Astrocyte (in vitro differentiated cells and primary cell): ENCODE measurements at regions not wholly inside any gene's neighbourhood (a gene's known extent, or its start where the extent isn't known, plus 50 kb on each side); places are given as distances from the start of the nearest gene placed in this dataset.

Experiments
- CTCF ChIP-seq: IDR thresholded peaks from 2 replicates; pipeline ENCODE4 v1.5.1; 2011; ENCODE audit warnings: low read depth, mild to moderate bottlenecking, inconsistent platforms, low read length, moderate library complexity; ENCODE audit not compliant: insufficient read depth
- EZH2 ChIP-seq: IDR thresholded peaks from 2 replicates; pipeline ENCODE4 v1.6.1; 2012; ENCODE audit warnings: mild to moderate bottlenecking, low read length, inconsistent platforms; ENCODE audit not compliant: insufficient read depth

DNA sequence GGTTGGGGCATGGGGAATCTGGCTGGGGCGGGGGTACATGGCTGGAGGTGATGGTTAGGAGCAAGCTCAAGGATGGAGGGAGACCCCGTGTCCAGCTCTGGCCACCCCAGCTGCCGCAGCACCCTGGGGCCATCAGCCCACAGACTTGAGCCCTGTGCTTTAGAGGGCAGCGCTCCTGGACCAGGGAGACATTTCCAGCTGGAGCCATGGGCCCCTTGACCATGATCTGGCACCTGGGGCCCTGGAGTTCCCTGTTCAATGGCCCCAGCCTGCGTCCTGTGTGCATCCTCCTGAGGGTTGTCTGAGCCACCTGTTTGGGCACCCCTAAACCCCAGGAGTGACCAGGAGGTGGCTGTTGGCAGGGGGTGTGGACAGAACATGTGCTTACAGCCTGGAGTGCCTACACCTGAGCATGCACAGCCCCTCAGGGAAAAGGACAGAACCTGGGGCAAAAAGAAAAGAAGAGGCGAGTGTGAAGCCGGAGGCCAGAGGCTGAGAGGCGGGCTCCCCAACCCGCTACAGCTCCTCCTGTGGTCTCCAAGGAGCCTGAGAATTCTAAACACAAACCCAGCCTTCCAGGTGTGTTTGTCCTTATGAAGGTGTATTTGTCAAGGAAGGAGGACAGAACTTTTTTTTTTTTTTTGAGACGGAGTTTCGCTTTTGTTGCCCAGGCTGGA is 126.7 kb downstream of the C9orf50 start:
- no peak for TF ChIP-seq CTCF
- TF ChIP-seq EZH2 = no peak
